22Rv1 (cell line): ENCODE measurements at regions not wholly inside any gene's neighbourhood (a gene's known extent, or its start where the extent isn't known, plus 50 kb on each side); places are given as distances from the start of the nearest gene placed in this dataset.

Experiments
- CTCF ChIP-seq: fragments of 450-650 bp; IDR thresholded peaks from 2 replicates; pipeline ENCODE4 v1.5.1; 2017; ENCODE audit warnings: mild to moderate bottlenecking
- ZFX ChIP-seq: fragments of 450-650 bp; IDR thresholded peaks from 2 replicates; pipeline ENCODE4 v1.6.1; 2017; ENCODE audit warnings: antibody characterized with exemption, borderline replicate concordance

- TF ChIP-seq CTCF (no peak), ZFX (no peak)
Measured at GRCh38 chrY:15510288-15510687, 986.0 kb downstream of the NLGN4Y start.
